PC-9 (cell line): ENCODE measurements at regions not wholly inside any gene's neighbourhood (a gene's known extent, or its start where the extent isn't known, plus 50 kb on each side); places are given as distances from the start of the nearest gene placed in this dataset.

Source experiments
- CTCF ChIP-seq: fragments of 200-600 bp; sonication (generic); conservative IDR thresholded peaks from 2 replicates; pipeline ENCODE4 v1.6.1; 2017; ENCODE audit warnings: mixed run types, antibody characterized with exemption, mild to moderate bottlenecking, moderate library complexity
- EZH2 ChIP-seq: fragments of 200-600 bp; sonication (generic); IDR thresholded peaks from 2 replicates; pipeline ENCODE4 v1.8.0; 2017; ENCODE audit warnings: antibody characterized with exemption, low read depth

GRCh38 chr20:57849521-57850215, 139.9 kb upstream of the PMEPA1 start:
- TF ChIP-seq CTCF, result no peak
- TF ChIP-seq EZH2, result no peak
